ENCODE measurements at regions not wholly inside any gene's neighbourhood (a gene's known extent, or its start where the extent isn't known, plus 50 kb on each side); places are given as distances from the start of the nearest gene placed in this dataset.
A peak's percentile ranks its signal among the peaks of the same experiment; 100 is the strongest.

DNA sequence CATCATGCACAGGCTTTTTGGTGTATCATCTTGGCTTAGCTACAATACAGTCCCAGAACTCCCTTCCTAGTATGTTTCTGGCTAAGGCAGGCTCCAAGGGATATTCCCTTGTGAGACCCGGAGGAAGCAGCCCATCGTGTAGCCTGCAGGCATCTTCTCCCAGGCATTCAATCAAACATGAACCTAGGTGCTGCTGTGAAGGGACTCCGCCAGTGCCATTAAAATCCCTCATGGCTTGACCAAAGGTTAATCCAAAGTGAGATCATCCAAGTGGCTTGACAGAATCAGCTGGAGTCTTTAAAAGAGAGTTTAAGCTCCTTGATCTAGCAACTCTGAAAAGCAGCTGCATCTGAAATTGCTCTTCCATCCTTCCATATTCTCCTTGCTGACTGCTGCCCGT lies 333.9 kb downstream of the DIRAS2 start:
- DNase-seq (ENCODE audit: low read depth), result no peak

DNA sequence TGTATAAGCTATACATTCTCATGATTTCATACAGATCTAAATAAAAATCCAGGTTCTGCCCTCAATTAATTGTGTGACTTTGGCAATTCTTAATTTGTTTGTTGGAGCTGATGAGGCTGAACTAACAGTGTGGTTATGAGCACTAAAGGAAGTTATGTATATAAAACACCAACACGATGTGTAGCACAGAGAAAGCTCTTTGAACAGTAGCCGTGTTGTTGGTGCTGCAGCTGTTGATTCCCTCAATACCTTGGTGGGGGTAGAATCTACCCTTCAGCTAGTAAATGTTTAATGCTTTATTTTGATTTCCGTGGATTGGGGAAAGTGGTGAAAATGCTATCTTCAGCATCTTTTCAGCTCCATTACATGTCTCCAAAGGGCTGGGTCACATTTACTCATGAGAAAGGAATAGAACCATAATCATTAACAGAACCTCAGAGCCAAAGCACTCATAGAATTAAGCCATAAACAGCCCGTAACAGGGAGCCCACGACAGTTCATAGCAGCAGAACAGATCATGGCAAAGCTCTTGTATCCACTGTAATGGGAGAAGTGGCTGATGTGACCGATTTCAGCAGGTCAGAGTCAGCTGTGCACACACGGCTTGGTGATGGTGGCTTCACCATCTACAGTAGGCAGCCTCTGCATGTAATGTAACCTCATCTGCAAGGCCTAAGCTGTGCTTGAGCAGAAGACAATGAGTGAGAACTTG lies 332.7 kb downstream of the DIRAS2 start:
- DNase-seq (ENCODE audit: low read depth), result no peak

DNA sequence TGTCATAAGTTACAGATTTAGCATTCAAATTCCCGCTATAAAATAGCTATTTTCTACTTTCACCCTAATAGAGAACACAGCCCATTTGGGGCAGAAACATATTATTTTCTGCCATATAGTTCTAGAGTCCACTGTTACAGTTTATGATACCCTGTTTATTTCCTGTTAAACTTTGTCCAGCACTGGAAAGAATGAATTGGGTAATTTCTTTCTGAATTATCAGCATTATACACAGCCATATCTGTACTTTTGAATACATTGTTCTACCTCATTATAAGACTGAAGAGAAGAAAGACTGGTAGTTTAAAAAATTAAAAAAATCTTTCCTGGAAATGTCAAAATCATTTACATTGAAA lies 332.1 kb downstream of the DIRAS2 start:
- DNase-seq (ENCODE audit: low read depth), result no peak

- no peak for DNase-seq (ENCODE audit: low read depth)
Observed at GRCh38 chr9:90311811-90312210, 330.8 kb downstream of the DIRAS2 start.

- no peak for DNase-seq (ENCODE audit: low read depth)
Observed at GRCh38 chr9:90322296-90322695, 320.3 kb downstream of the DIRAS2 start.

DNA sequence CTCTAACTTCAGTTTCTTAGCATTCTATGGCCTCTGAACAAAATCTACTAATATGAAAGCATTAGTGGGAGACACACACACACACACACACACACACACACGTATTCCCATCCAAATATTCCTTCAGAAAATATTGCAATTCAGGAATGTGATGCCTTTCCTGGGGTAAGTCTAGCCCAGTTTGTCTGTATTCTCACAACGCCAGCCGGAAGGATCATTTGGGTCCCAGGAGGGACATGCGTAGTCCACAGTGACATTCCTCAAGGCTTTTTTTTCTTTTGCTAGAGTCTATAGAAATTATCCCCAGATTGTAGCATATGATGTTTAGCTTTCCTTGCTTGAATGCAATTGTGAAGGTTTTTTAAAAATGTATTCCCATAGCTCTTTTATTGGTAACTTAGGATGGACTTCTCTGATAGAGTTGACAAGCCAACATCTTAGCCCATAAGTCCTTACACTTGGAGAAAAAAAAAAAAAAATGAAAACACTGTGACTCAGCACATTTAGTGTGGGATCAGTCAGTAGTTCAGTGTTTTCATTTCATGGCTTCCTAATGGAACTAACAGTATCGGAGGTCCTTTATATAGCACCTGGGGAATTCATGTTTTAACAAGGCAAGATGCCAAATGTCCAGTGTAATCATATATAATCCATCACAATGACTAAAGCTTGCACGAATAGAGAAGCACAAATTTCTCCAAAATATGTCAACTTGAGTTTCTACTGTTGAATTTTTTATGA lies 316.5 kb downstream of the DIRAS2 start:
- DNase-seq (ENCODE audit: low read depth), result peak; percentile 10

DNA sequence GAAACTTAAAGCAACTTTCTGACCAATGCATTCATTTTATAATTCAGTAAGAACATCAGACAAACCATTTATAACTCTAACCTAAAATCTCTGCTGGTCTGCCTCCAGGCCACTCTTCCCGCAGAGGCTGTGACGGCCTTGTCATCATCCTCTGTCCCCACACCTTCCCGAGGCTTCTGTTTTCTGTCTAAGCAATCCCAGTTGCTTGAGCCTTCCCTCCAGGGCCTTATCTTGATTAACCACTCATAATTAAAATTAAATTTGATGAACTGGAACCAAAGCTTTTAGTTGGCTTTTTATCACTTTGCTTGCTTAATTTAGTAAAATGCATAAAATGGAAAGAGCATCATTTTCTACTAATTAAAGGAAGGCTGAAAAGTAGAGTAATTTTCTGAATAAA lies 312.4 kb downstream of the DIRAS2 start:
- DNase-seq (ENCODE audit: low read depth), result no peak

- peak; percentile 43 for DNase-seq (ENCODE audit: low read depth)
Observed at GRCh38 chr9:90331826-90332575, 310.6 kb downstream of the DIRAS2 start.

DNA sequence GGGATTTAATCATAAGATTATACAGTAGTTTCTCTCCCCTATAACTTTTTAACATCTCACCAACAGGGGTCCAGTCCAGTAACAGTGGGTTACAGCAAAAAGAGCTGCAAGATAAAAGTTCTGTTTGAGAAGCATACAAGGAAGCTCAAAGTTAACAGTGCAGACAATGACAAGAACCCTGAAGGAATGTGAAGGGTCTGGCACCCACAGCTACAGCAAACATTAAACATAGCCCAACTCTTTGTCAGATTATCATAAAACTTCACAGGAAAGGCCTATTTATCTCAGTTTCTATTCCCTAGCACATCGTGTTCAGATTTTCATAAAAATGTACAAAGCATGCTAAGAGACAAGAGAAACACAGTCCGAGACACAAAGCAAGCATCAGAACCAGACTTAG lies 309.4 kb downstream of the DIRAS2 start:
- DNase-seq (ENCODE audit: low read depth), result peak; percentile 5

DNA sequence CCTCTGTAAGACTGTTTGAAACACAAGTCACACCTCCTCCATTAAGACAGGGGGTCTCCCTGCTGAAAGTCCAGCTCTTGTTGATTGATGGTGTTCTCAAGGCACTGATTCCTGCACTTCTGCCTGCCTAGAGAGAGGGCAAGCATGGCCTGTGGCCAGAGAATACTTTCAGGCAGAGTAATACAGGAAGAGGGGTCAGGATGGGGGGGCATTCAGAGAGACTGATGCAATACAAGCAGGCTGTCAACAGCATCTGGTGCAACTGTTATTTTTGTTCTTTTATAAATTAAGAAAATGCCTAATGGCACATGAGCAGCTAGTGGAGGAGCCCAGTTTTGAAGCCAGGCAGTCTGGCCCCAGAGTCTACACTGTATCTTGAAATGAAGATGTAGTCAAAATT lies 302.2 kb downstream of the DIRAS2 start:
- peak; percentile 58 for DNase-seq (ENCODE audit: low read depth)

DNA sequence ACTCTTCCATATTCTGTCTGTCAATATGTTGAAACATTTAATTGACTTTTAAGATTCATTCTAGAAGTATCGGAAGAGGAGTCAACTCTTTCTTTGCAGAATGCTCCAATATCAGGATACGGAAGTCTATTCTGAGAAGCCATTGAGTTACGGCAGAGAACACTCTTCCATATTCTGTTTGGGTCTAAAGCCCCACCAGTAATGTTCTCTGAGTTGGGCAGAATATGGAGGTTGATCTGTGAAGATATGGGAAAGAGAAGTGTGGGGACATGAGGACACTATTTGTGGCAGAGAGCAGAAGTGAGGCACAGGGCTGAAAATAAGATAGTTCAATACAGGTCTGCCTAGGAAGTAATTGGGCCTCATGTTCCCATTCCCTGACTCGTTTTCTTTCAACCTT lies 300.0 kb downstream of the DIRAS2 start:
- DNase-seq (ENCODE audit: low read depth), result no peak

DNA sequence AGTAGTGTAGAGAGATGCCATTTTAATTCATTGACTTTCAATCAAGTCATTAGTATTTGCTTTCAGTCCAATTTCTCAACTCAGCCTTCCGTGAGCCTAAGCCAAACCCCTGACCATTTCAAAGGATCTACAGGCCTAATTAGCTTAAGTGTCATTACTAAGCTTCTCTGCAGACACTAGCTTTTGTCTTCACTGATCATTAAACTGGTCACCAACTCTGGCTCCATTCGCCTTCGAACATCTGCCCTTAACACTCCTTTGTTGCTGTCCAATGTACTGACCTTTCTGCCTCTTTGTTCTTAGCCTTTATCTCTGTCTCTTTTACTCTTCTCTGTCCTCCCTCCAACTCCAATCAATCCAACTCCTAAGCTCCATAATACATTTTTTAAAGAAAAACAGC lies 299.3 kb downstream of the DIRAS2 start:
- DNase-seq (ENCODE audit: low read depth), result peak; percentile 21

DNA sequence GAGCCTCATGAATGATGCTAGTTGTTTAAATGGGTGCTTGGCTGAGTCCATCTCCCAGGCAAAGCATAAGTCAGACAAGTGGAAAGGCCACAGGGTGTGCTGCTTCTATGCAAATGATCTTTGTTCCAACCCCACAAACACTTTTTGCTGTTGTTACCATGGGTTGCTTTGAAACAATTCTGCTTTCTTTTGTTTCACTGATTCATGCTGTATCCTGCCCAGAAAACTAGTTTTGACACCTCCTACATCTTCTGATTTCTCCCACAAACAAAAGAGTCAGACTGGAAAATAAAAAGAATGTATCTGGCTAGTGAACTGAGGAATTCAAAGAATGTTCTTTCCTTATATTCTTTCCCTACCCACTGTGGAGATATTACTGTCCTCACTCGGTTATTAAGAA lies 298.6 kb downstream of the DIRAS2 start:
- peak; percentile 15 for DNase-seq (ENCODE audit: low read depth)

GRCh38 chr9:90365666-90366065 lies 277.0 kb downstream of the DIRAS2 start:
- DNase-seq (ENCODE audit: low read depth), result no peak

- DNase-seq (ENCODE audit: low read depth), result no peak
Observed at GRCh38 chr9:90368241-90368640, 274.4 kb downstream of the DIRAS2 start.

DNA sequence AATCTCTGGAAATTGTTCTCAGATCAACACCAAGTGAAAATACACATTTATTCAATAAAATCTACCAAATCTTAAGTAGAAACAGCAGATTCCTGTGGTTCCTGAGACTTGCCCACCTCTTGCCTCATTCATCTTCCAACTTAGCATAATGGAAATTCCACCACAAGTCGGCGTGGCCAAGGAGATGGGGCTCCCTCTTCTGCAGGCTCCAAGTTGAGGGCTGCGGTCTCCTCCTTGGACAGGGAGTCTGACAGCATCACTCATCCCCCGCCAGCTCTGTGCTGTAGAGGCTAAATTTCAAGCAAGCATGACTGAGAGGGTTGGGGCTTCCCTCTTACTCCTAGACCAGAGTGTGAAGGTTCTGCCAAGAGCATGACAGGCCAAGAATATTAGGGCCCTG lies 273.7 kb downstream of the DIRAS2 start:
- DNase-seq (ENCODE audit: low read depth), result no peak

- no peak for DNase-seq (ENCODE audit: low read depth)
Observed at GRCh38 chr9:90379771-90380170, 262.9 kb downstream of the DIRAS2 start.

- DNase-seq (ENCODE audit: low read depth), result no peak
Observed at GRCh38 chr9:90385146-90385545, 257.5 kb downstream of the DIRAS2 start.

- DNase-seq (ENCODE audit: low read depth), result no peak
Observed at GRCh38 chr9:90393365-90394152, 249.1 kb downstream of the DIRAS2 start.

- no peak for DNase-seq (ENCODE audit: low read depth)
Observed at GRCh38 chr9:90394871-90395270, 247.8 kb downstream of the DIRAS2 start.

- DNase-seq (ENCODE audit: low read depth), result no peak
Observed at GRCh38 chr9:90400091-90400490, 242.5 kb downstream of the DIRAS2 start.

GRCh38 chr9:90408659-90409058 lies 234.0 kb downstream of the DIRAS2 start:
- no peak for DNase-seq (ENCODE audit: low read depth)

Measured in EH (cell line).